Psoas muscle (tissue), 7 donors: ENCODE measurements at regions not wholly inside any gene's neighbourhood (a gene's known extent, or its start where the extent isn't known, plus 50 kb on each side); places are given as distances from the start of the nearest gene placed in this dataset.

Experiments used
- ATAC-seq, 4 donors: fragments of 200-7000 bp; cut with Tn5 transposase; one replicate each; pipeline ENCODE4 v1.9.1; 2020; ENCODE audit warnings: moderate library complexity in 3 of 4, mild to moderate bottlenecking in 2 of 4
- DNase-seq, 2 donors: peaks; one replicate each; pipeline ENCODE4 v3.0.0-alpha.2; 2020
- H3K27ac ChIP-seq: fragments of 200-600 bp; one replicate; pipeline ENCODE4 v1.8.0; 2022
- H3K27me3 ChIP-seq, 3 donors: fragments of 200-600 bp in 1 of 3; one replicate each; pipeline versions ENCODE4 v1.6.1 to v1.8.0; 2013 to 2022; ENCODE audit warnings: low read length in 2 of 3, mild to moderate bottlenecking in 2 of 3, moderate library complexity in 1 of 3; ENCODE audit not compliant: insufficient read depth in 3 of 3
- H3K36me3 ChIP-seq, 2 donors: fragments of 200-600 bp in 1 of 2; one replicate each; pipeline versions ENCODE4 v1.6.1 to v1.8.0; 2013 to 2022; ENCODE audit warnings: low read depth in 1 of 2, mild to moderate bottlenecking in 1 of 2, moderate library complexity in 1 of 2; ENCODE audit not compliant: insufficient read depth in 1 of 2
- H3K4me1 ChIP-seq: fragments of 200-600 bp; one replicate; pipeline ENCODE4 v1.8.0; 2022
- H3K4me3 ChIP-seq: fragments of 200-600 bp; one replicate; pipeline ENCODE4 v1.8.0; 2022; ENCODE audit warnings: mild to moderate bottlenecking
- H3K9me3 ChIP-seq: fragments of 200-600 bp; one replicate; pipeline ENCODE4 v1.8.0; 2022
- CTCF ChIP-seq: fragments of 200-600 bp; IDR thresholded peaks from one replicate; pipeline ENCODE4 v1.8.0; 2022; ENCODE audit warnings: antibody characterized with exemption
- WGBS, 3 donors: extraction: QIAGEN DNeasy Blood & Tissue Kit; methylation state at CpG; one replicate each; pipeline versions ENCODE4 v1.1.6 to v1.1.7; 2013; 5-methylcytosine and 5-hydroxymethylcytosine counted together
- intact Hi-C, 2 donors: fragments of 100-400 bp; cut with DNase I; formaldehyde crosslinking; loops; one replicate each; pipeline versions ENCODE4 v1.11.0 to v1.14.2; 2022
- donor health status: healthy with polysubstance abuse.
- donor health status: DM: no; HTN: no; CAD: no; lungs with moderate emphysema.
- donor health status: Bipolar disorder and iron deficiency.
- donor health status: healthy.
- donor health status: DM: yes; HTN: yes; CAD: no.
- donor health status: DM: no; HTN: no; CAD: no.
- donor health status: DM: yes; HTN: yes; CAD: no.

- Histone ChIP-seq H3K4me3 (no peak overlapping the region), H3K36me3 (no peaks in the 10 kb centered on the region), H3K4me1 (peaks cover 3% of the 10 kb centered on the region), H3K27ac (no peak overlapping the region), H3K27me3 (no peaks in the 10 kb centered on the region), H3K9me3 (no peaks in the 10 kb centered on the region)
- no peak for TF ChIP-seq CTCF
- intact Hi-C loops, result no loop called here
- ATAC-seq (no peak), DNase-seq (no peak)
- WGBS, 3 donors, result 47 to 74% (median 48%) methylated on average over 2 of the region's 2 CpGs
These were observed 240.3 kb downstream of the HHIPL2 start for GRCh38 chr1:222307621-222308020.

GRCh38 chr1:222306512-222306911 is 241.4 kb downstream of the HHIPL2 start:
- H3K9me3 ChIP-seq, result no peaks in the 10 kb centered on the region
- no peaks in the 10 kb centered on the region for H3K36me3 ChIP-seq
- ATAC-seq, result no peak
- TF ChIP-seq CTCF, result no peak
- H3K27me3 ChIP-seq, result no peaks in the 10 kb centered on the region
- 96 to 100% (median 96%) methylated on average over 1 of the region's 1 CpG for WGBS, 3 donors
- intact Hi-C loops, result no loop called here
- no peak overlapping the region for H3K27ac ChIP-seq
- no peak overlapping the region for H3K4me3 ChIP-seq
- peaks cover 3% of the 10 kb centered on the region for H3K4me1 ChIP-seq
- DNase-seq, result no peak

- Histone ChIP-seq H3K4me3 (no peak overlapping the region), H3K9me3 (no peaks in the 10 kb centered on the region), H3K27ac (no peak overlapping the region), H3K27me3 (no peaks in the 10 kb centered on the region), H3K36me3 (no peaks in the 10 kb centered on the region), H3K4me1 (peaks cover 3% of the 10 kb centered on the region)
- no peak for TF ChIP-seq CTCF
- DNase-seq, result no peak
- no peak for ATAC-seq
- intact Hi-C loops, result no loop called here
These were observed 241.9 kb downstream of the HHIPL2 start for GRCh38 chr1:222306011-222306410.

GRCh38 chr1:222301652-222302051 is 246.3 kb downstream of the HHIPL2 start:
- Histone ChIP-seq H3K36me3 (no peaks in the 10 kb centered on the region), H3K27me3 (no peaks in the 10 kb centered on the region), H3K4me3 (no peak overlapping the region), H3K9me3 (peaks cover 3% of the 10 kb centered on the region), H3K4me1 (no peaks in the 10 kb centered on the region), H3K27ac (no peak overlapping the region)
- DNase-seq, result no peak
- ATAC-seq, result no peak
- 81 to 90% (median 89%) methylated on average over 2 of the region's 2 CpGs for WGBS, 3 donors
- intact Hi-C loops, result no loop called here
- no peak for TF ChIP-seq CTCF

GRCh38 chr1:222299524-222299923 is 248.4 kb downstream of the HHIPL2 start:
- Histone ChIP-seq H3K36me3 (no peaks in the 10 kb centered on the region), H3K9me3 (peaks cover 5% of the 10 kb centered on the region), H3K27ac (no peak overlapping the region), H3K4me1 (no peaks in the 10 kb centered on the region), H3K27me3 (no peaks in the 10 kb centered on the region), H3K4me3 (no peak overlapping the region)
- DNase-seq, result no peak
- 47 to 63% (median 54%) methylated on average over 1 of the region's 1 CpG for WGBS, 3 donors
- ATAC-seq, result no peak
- no peak for TF ChIP-seq CTCF
- intact Hi-C loops, result no loop called here
